ENCODE measurements at regions not wholly inside any gene's neighbourhood (a gene's known extent, or its start where the extent isn't known, plus 50 kb on each side); places are given as distances from the start of the nearest gene placed in this dataset.

- intact Hi-C loops (cut with DNase I), result no loop called here
- ATAC-seq (peak; percentile 58), DNase-seq (ENCODE audit: missing footprints) (no peak)
Measured at GRCh38 chr11:112902361-112903011, 58.7 kb upstream of the NCAM1 start.

GRCh38 chr11:112903340-112903739 lies 57.9 kb upstream of the NCAM1 start:
- no peak for ATAC-seq
- no peak for DNase-seq (ENCODE audit: missing footprints)
- intact Hi-C loops (cut with DNase I), result no loop called here

GRCh38 chr11:112911124-112911523 lies 50.1 kb upstream of the NCAM1 start:
- intact Hi-C loops (cut with DNase I), result no loop called here
- DNase-seq (ENCODE audit: missing footprints) (no peak), ATAC-seq (no peak)

All from Right ventricle myocardium inferior (tissue), 1 donor.